Sciatic nerve (tissue), 2 donors: ENCODE measurements at regions not wholly inside any gene's neighbourhood (a gene's known extent, or its start where the extent isn't known, plus 50 kb on each side); places are given as distances from the start of the nearest gene placed in this dataset.
"Not testable (repeated sequence)": the region's sequence is repeated elsewhere in the genome, so short reads cannot be mapped to it uniquely, and the experiment has no call there.

Experiments
- ATAC-seq: fragments of 200-7000 bp; cut with Tn5 transposase; one replicate; pipeline ENCODE4 v1.9.1; 2020; ENCODE audit warnings: mild to moderate bottlenecking, moderate library complexity
- DNase-seq: peaks from one replicate; pipeline ENCODE4 v3.0.0-alpha.2; 2020; ENCODE audit warnings: low spot score
- intact Hi-C: fragments of 100-400 bp; cut with DNase I; formaldehyde crosslinking; loops from one replicate; pipeline ENCODE4 v1.14.2; 2022
- donor health status: DM: no; HTN: no; CAD: no.
- donor health status: DM: no; HTN: no; CAD: no.

- intact Hi-C loops: loop anchor here (5.0 kb wide), 1 partner anchor 900 kb away; no protein-coding TSS in a partner anchor
- ATAC-seq: no peak
- DNase-seq: no peak
Measured at GRCh38 chr10:33022090-33022489, 64.1 kb upstream of the ITGB1 start.

GRCh38 chr10:33016988-33017387 is 59.0 kb upstream of the ITGB1 start:
- ATAC-seq (no peak), DNase-seq (no peak)
- intact Hi-C loops: no loop called here

- intact Hi-C loops: no loop called here
- ATAC-seq (peak; percentile 44), DNase-seq (no peak)
Measured at GRCh38 chr10:33015761-33016547, 57.9 kb upstream of the ITGB1 start.

GRCh38 chr10:33013331-33013730 is 55.3 kb upstream of the ITGB1 start:
- ATAC-seq, DNase-seq: not testable (repeated sequence)
- intact Hi-C loops: loop anchor here (5.0 kb wide), 1 partner anchor 216 kb away; no protein-coding TSS in a partner anchor

- DNase-seq: no peak
- ATAC-seq: no peak
- intact Hi-C loops: loop anchor here (5.0 kb wide), 1 partner anchor 215 kb away; no protein-coding TSS in a partner anchor
Measured at GRCh38 chr10:33012306-33012705, 54.3 kb upstream of the ITGB1 start.

GRCh38 chr10:33010132-33011037 is 52.4 kb upstream of the ITGB1 start:
- ATAC-seq (no peak), DNase-seq (no peak)
- intact Hi-C loops: loop anchor here (5.0 kb wide), 1 partner anchor 213 kb away; no protein-coding TSS in a partner anchor

- intact Hi-C loops: loop anchor here (5.0 kb wide), 1 partner anchor 212 kb away; no protein-coding TSS in a partner anchor
Measured at GRCh38 chr10:33009244-33010131, 51.5 kb upstream of the ITGB1 start.

GRCh38 chr10:33008499-33009243 is 50.6 kb upstream of the ITGB1 start:
- peak; percentile 76 for DNase-seq
- peak; percentile 67 for ATAC-seq
- intact Hi-C loops: no loop called here

More at GRCh38 chr10:33009244-33010131, 51.5 kb upstream of the ITGB1 start:
- DNase-seq (no peak), ATAC-seq (no peak)

- ATAC-seq, DNase-seq, intact Hi-C loops: not testable (repeated sequence)
Measured at GRCh38 chr10:33007731-33008381, 49.8 kb upstream of the ITGB1 start.
